Lower lobe of right lung (tissue), 2 donors: ENCODE measurements at regions not wholly inside any gene's neighbourhood (a gene's known extent, or its start where the extent isn't known, plus 50 kb on each side); places are given as distances from the start of the nearest gene placed in this dataset.

Source experiments
- ATAC-seq, 2 donors: fragments of 200-7000 bp; cut with Tn5 transposase; one replicate each; pipeline ENCODE4 v1.9.1; 2020 to 2022; ENCODE audit warnings: mild to moderate bottlenecking in 2 of 2, moderate library complexity in 2 of 2
- DNase-seq: peaks from one replicate; pipeline ENCODE4 v3.0.0-alpha.2; 2020
- H3K27ac ChIP-seq: fragments of 200-600 bp; one replicate; pipeline ENCODE4 v1.8.0; 2022
- H3K27me3 ChIP-seq: fragments of 200-600 bp; one replicate; pipeline ENCODE4 v1.8.0; 2022; ENCODE audit warnings: low read depth
- H3K36me3 ChIP-seq: fragments of 200-600 bp; one replicate; pipeline ENCODE4 v1.8.0; 2022; ENCODE audit warnings: mild to moderate bottlenecking
- H3K4me1 ChIP-seq: fragments of 200-600 bp; one replicate; pipeline ENCODE4 v1.8.0; 2022
- H3K4me3 ChIP-seq: fragments of 200-600 bp; one replicate; pipeline ENCODE4 v1.8.0; 2022; ENCODE audit warnings: mild to moderate bottlenecking
- H3K9me3 ChIP-seq: fragments of 200-600 bp; one replicate; pipeline ENCODE4 v1.8.0; 2022
- intact Hi-C: fragments of 100-400 bp; cut with DNase I; formaldehyde crosslinking; loops from one replicate; pipeline ENCODE4 v1.11.0; 2022
- TF ChIP-seq, protein P1 (sequence below): fragments of 200-600 bp; IDR thresholded peaks from one replicate; pipeline ENCODE4 v1.8.0; 2022; ENCODE audit warnings: antibody characterized with exemption, mild to moderate bottlenecking
- donor health status: DM: no; HTN: yes; CAD: no; lungs with severe emphysema.

DNA sequence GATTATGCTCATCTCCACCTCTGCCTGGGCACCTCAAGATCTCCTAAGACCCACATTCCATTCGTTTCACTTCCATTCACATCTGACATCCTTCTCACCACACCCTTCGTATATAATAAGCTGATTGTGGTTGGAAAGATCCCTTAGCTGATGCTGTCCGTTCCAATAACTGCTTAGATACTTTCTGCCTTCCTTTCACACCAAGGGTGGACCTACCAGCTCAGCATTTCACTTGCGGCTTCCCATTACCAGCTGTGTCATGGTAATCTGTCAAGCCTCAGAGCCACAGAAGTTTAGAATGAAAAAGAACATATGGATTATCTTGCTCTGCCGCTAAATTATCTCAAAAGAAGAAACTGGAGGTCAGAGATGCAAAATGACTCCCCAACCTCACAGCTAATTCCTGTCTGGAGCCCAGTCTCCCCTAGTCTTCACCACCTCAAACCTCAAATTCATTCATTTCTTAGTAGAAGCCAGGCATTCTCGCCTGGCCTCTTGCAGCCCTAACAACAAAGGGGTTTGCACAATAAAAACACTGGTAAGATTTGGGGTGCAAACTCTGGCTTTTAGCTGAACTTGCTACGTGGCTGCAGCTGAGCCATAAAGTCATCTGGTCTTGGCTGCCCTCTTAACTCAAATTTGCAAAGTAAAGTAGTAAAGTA is 182.8 kb upstream of the HS3ST3A1 start:
- H3K4me3 ChIP-seq = no peak overlapping the region
- no peaks in the 10 kb centered on the region for H3K9me3 ChIP-seq
- ATAC-seq (no peak), DNase-seq (no peak)
- no peaks in the 10 kb centered on the region for H3K36me3 ChIP-seq
- no peaks in the 10 kb centered on the region for H3K4me1 ChIP-seq
- no peaks in the 10 kb centered on the region for H3K27me3 ChIP-seq
- TF ChIP-seq, protein P1, sequence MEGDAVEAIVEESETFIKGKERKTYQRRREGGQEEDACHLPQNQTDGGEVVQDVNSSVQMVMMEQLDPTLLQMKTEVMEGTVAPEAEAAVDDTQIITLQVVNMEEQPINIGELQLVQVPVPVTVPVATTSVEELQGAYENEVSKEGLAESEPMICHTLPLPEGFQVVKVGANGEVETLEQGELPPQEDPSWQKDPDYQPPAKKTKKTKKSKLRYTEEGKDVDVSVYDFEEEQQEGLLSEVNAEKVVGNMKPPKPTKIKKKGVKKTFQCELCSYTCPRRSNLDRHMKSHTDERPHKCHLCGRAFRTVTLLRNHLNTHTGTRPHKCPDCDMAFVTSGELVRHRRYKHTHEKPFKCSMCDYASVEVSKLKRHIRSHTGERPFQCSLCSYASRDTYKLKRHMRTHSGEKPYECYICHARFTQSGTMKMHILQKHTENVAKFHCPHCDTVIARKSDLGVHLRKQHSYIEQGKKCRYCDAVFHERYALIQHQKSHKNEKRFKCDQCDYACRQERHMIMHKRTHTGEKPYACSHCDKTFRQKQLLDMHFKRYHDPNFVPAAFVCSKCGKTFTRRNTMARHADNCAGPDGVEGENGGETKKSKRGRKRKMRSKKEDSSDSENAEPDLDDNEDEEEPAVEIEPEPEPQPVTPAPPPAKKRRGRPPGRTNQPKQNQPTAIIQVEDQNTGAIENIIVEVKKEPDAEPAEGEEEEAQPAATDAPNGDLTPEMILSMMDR = no peak
- intact Hi-C loops = no loop called here
- no peak overlapping the region for H3K27ac ChIP-seq

DNA sequence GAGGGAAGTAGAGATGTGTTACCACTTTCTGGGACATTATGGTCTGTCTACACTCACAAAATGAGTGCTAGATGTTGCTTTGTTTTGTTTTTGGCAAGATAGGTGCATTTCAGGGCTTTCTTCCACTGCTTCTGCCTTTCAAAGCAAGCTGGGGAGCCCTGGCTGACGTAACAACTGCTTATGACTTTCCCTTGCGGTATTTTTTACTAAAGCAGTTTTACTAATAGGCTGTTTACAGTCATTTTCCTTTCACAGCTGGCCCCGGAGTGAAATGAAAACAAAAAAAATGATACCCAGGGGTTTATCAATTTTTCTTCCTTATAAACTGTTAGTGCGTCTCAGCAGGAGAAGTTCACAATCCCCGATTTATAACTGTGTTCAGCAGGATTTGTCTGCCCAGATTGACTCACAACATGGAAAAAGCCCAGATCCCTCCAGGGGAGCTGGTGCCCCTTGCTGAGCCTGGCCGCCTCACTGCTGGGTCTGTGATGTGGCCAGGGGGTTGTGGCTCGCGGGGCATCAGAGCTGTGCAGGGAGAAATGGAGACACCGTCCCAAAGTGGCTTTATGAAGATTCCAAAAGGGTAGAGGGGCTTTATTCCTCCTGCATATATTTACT is 184.4 kb upstream of the HS3ST3A1 start:
- Histone ChIP-seq H3K9me3 (no peaks in the 10 kb centered on the region), H3K4me3 (no peak overlapping the region), H3K27ac (no peak overlapping the region), H3K4me1 (no peaks in the 10 kb centered on the region), H3K27me3 (no peaks in the 10 kb centered on the region), H3K36me3 (no peaks in the 10 kb centered on the region)
- ATAC-seq = no peak
- intact Hi-C loops = no loop called here
- TF ChIP-seq, protein P1 = no peak
- no peak for DNase-seq

DNA sequence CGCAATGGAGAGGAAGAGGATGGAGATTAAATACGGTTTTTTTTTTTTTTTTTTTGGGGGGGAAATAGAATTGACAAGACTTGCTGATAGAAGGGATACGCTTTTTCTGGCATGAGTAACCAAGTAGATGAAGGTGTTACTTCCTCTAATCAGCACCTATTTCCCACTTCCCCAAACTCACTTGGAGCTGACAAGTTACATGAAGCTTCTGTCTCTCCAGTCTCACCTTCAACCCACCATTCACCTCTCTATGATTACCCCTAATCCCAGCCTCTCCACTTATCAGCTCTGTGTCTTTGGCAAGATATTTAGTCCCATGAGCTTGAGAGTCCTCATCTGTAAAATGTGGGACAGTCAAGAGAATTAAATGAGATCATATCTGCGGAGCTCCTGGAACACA is 185.9 kb upstream of the HS3ST3A1 start:
- Histone ChIP-seq H3K9me3 (no peaks in the 10 kb centered on the region), H3K27ac (no peak overlapping the region), H3K4me3 (no peak overlapping the region), H3K36me3 (no peaks in the 10 kb centered on the region), H3K4me1 (no peaks in the 10 kb centered on the region), H3K27me3 (no peaks in the 10 kb centered on the region)
- TF ChIP-seq, protein P1 = no peak
- ATAC-seq = no peak
- intact Hi-C loops = no loop called here
- DNase-seq = no peak

DNA sequence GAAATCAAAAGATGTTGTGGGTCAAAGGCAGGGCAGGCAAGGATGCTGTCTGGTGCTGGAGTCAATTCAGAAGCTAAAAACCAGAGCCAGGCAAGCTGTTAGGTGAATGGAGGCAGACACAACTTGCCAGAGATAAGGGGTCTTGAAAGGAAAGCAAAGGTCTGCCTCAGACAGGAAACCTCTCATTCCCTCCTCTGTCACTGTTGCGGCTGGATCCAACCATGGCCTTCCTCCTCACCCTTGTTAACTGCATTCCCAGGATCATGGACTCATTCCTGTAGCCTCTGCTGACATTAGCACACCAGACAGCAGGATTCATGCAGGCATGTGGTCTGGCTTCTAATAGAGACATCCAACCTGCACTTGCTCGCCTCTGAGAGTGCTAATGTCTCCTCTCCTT is 186.7 kb upstream of the HS3ST3A1 start:
- no peaks in the 10 kb centered on the region for H3K9me3 ChIP-seq
- no peak overlapping the region for H3K27ac ChIP-seq
- no peaks in the 10 kb centered on the region for H3K36me3 ChIP-seq
- TF ChIP-seq, protein P1 = no peak
- H3K4me1 ChIP-seq = no peaks in the 10 kb centered on the region
- DNase-seq (no peak), ATAC-seq (no peak)
- no peak overlapping the region for H3K4me3 ChIP-seq
- intact Hi-C loops = no loop called here
- no peaks in the 10 kb centered on the region for H3K27me3 ChIP-seq

DNA sequence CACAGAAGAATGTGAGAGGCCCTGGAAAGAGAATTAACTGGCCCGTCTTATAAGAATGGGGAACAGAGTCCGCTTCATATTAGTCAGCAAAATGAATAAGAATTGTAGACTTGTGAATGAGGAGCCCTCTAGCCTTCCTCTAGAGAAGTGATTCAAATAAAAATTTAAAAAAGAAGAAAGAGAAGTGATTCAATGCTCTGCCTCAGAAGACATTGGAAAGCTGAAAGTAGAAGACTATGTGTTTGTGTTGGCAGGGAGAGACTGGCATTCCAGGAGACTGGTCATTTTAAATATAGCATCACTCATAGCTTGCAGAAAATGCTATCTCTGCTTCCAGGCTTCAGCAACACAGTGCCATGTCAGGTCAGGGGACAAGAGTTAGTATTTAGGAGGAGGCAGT is 190.6 kb upstream of the HS3ST3A1 start:
- ATAC-seq (no peak), DNase-seq (no peak)
- intact Hi-C loops = no loop called here
- no peaks in the 10 kb centered on the region for H3K4me1 ChIP-seq
- TF ChIP-seq, protein P1 = no peak
- no peaks in the 10 kb centered on the region for H3K9me3 ChIP-seq
- no peaks in the 10 kb centered on the region for H3K36me3 ChIP-seq
- H3K4me3 ChIP-seq = no peak overlapping the region
- H3K27me3 ChIP-seq = no peaks in the 10 kb centered on the region
- H3K27ac ChIP-seq = no peak overlapping the region
